ENCODE measurements at regions not wholly inside any gene's neighbourhood (a gene's known extent, or its start where the extent isn't known, plus 50 kb on each side); places are given as distances from the start of the nearest gene placed in this dataset.

DNA sequence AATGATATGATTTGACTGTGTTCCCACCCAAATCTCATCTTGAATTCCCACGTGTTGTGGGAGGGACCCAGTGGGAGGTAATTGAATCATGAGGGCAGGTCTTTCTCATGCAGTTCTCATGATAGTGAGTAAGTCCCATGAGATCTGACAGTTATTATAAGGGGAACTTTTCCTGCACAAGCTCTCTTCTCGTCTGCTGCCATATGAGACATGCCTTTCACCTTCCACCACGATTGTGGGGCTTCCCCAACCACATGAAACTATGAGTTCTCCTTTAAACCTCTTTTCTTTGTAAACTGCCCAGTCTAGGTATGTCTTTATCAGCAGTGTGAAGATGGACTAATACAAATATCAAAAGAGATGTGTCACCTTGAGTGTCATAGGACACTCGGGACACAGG is 502.7 kb upstream of the PODXL start:
- TF ChIP-seq EZH2 (IDR thresholded peaks at IDR 0.05; ENCODE audit: borderline replicate concordance, low read depth, low read length, severe bottlenecking) (no peak), GATA2 (IDR thresholded peaks at IDR 0.05; ENCODE audit: insufficient read depth, insufficient read length, low read depth, low read length) (no peak), JUN (IDR thresholded peaks at IDR 0.05; ENCODE audit: borderline replicate concordance, insufficient read depth, insufficient read length, low read depth) (no peak), MYC (IDR thresholded peaks at IDR 0.05; ENCODE audit: low read depth, low read length) (no peak), FOS (IDR thresholded peaks at IDR 0.05; ENCODE audit: borderline replicate concordance, insufficient read depth, low read length) (no peak), POLR2A (IDR thresholded peaks at IDR 0.05; ENCODE audit: low read depth, low read length) (no peak), POLR2AphosphoS5 (IDR thresholded peaks at IDR 0.05; ENCODE audit: insufficient read depth, low read depth, low read length) (no peak)
- TF ChIP-seq, protein P1, sequence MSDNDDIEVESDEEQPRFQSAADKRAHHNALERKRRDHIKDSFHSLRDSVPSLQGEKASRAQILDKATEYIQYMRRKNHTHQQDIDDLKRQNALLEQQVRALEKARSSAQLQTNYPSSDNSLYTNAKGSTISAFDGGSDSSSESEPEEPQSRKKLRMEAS (IDR thresholded peaks at IDR 0.05; ENCODE audit: insufficient read depth, insufficient read length), result no peak
- TF ChIP-seq, protein P2, sequence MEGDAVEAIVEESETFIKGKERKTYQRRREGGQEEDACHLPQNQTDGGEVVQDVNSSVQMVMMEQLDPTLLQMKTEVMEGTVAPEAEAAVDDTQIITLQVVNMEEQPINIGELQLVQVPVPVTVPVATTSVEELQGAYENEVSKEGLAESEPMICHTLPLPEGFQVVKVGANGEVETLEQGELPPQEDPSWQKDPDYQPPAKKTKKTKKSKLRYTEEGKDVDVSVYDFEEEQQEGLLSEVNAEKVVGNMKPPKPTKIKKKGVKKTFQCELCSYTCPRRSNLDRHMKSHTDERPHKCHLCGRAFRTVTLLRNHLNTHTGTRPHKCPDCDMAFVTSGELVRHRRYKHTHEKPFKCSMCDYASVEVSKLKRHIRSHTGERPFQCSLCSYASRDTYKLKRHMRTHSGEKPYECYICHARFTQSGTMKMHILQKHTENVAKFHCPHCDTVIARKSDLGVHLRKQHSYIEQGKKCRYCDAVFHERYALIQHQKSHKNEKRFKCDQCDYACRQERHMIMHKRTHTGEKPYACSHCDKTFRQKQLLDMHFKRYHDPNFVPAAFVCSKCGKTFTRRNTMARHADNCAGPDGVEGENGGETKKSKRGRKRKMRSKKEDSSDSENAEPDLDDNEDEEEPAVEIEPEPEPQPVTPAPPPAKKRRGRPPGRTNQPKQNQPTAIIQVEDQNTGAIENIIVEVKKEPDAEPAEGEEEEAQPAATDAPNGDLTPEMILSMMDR (IDR thresholded peaks at IDR 0.05; ENCODE audit: extremely low read depth in 1 of 2, insufficient read depth in 1 of 2, low read depth in 1 of 2, low read length in 2 of 2), result no peak
- CTCF ChIA-PET, result interaction anchor here (1.1 to 2.8 kb wide), 2 partner anchors 10 to 12 kb away, joined by 3 to 15 read pairs; no protein-coding TSS in a partner anchor
- BruUV-seq (replicated peaks), result no TSS peak
- Histone ChIP-seq H3K27me3 (ENCODE audit: control insufficient read depth in 2 of 2, insufficient read depth in 2 of 2, low read length in 2 of 2) (peaks cover 10 to 17% of the 10 kb centered on the region in 2 experiments), H3K9me3 (replicated peaks; ENCODE audit: control insufficient read depth, insufficient read depth, low read length) (no peaks in the 10 kb centered on the region), H3K27ac (ENCODE audit: insufficient read depth, low read depth, low read length) (no peak overlapping the region), H3K4me1 (ENCODE audit: control insufficient read depth, extremely low read depth, insufficient read depth, low read length) (no peaks in the 10 kb centered on the region), H3K79me2 (ENCODE audit: control insufficient read depth, insufficient read depth, low read length) (no peaks in the 10 kb centered on the region), H3K36me3 (ENCODE audit: control insufficient read depth in 2 of 2, extremely low read depth in 1 of 2, insufficient read depth in 2 of 2, low read length in 2 of 2) (no peaks in the 10 kb centered on the region), H3K9ac (replicated peaks; ENCODE audit: extremely low read depth, insufficient read depth, low read length) (no peak overlapping the region), H3K4me2 (ENCODE audit: insufficient read depth, low read length) (no peak overlapping the region), H4K20me1 (replicated peaks; ENCODE audit: control insufficient read depth, extremely low read depth, insufficient read depth, low read length) (no peaks in the 10 kb centered on the region), H3K9me1 (replicated peaks; ENCODE audit: control insufficient read depth, extremely low read depth, insufficient read depth, low read length) (no peaks in the 10 kb centered on the region), H2AFZ (ENCODE audit: low read depth, low read length) (no peak overlapping the region), H3K4me3 (replicated peaks in 1 of 3; ENCODE audit: insufficient read depth in 1 of 3, low read depth in 1 of 3, low read length in 3 of 3) (no peak overlapping the region)
- no peak for FAIRE-seq
- intact Hi-C loops (cut with micrococcal nuclease), result no loop called here
- no peak for DNase-seq (ENCODE audit: low read depth, low spot score)
- POLR2A ChIA-PET, result no interaction called here
- dilution Hi-C loops (cut with MboI; ENCODE audit: extremely low pct_ligation_motif_present, low sequenced_read_pairs), result no loop called here
